ENCODE measurements at regions not wholly inside any gene's neighbourhood (a gene's known extent, or its start where the extent isn't known, plus 50 kb on each side); places are given as distances from the start of the nearest gene placed in this dataset.

DNA sequence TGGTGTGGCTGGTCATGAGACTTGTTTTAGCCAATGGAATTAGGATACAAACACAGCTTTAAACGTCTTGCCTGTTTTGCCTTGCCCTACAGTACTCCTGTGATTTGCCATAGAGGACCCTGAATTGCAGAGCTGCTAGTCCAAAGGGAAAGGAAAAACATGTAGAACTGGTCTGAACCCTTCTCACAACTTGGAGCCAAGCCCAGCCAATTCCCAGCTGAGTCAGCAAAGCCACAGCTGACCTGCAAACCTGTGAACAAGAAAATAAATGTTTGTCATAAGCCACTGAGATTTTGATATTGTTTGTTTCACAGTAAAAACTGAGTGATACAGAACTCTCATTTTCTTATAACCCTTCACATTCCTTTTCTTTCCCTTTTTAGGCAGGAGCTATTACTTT is 360.5 kb upstream of the API5 start:
- TF ChIP-seq CTCF (IDR thresholded peaks at IDR 0.05) (no peak), POLR2A (IDR thresholded peaks at IDR 0.05) (no peak)

Data from esophagus squamous epithelium (tissue), 4 donors.